Transverse colon (tissue), 3 donors: ENCODE measurements at regions not wholly inside any gene's neighbourhood (a gene's known extent, or its start where the extent isn't known, plus 50 kb on each side); places are given as distances from the start of the nearest gene placed in this dataset.

Experiments used
- EP300 ChIP-seq: sonication (generic); formaldehyde crosslinking; IDR thresholded peaks from one replicate; pipeline ENCODE4 v1.6.1; 2017; ENCODE audit warnings: antibody characterized with exemption, low read depth
- POLR2AphosphoS5 ChIP-seq, 3 donors: sonication (generic); formaldehyde crosslinking; IDR thresholded peaks; one replicate each; pipeline ENCODE4 v1.6.1; 2016; ENCODE audit warnings: antibody characterized with exemption in 3 of 3

DNA sequence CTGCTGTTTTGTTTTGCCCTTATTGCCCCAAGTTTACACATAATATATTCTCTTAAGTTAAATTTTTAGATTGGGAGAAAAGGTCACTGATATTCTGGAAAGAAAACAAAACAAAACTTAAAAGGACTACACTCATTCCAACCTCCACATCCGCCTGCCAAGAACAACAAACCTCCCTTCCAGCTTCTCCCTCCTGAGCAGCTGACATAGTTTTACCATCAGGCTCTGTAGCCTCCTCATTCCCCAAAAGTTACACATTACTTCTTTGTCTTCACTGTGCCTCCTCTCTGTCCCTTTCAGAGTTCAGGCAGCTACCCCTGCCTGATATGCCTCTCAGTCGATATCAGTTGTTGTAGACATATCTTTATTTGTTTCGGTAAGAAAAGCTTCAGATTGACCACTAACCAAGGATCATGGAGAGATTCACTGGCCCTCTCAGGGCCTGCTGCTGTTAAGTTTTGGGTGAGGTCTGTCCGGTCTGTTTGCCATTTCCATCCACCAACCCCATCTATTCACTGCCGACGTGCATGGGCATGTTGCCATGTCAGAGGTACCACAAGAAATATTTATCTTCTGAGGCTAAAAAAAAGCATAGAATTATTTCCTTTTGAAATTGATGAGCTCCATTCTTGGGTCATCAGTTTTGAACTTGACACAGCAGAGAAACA, 164.1 kb downstream of the GASK1B start:
- TF ChIP-seq EP300 (no peak), POLR2AphosphoS5 (IDR thresholded peaks at IDR 0.05) (no peak)
